ENCODE measurements at regions not wholly inside any gene's neighbourhood (a gene's known extent, or its start where the extent isn't known, plus 50 kb on each side); places are given as distances from the start of the nearest gene placed in this dataset.

DNA sequence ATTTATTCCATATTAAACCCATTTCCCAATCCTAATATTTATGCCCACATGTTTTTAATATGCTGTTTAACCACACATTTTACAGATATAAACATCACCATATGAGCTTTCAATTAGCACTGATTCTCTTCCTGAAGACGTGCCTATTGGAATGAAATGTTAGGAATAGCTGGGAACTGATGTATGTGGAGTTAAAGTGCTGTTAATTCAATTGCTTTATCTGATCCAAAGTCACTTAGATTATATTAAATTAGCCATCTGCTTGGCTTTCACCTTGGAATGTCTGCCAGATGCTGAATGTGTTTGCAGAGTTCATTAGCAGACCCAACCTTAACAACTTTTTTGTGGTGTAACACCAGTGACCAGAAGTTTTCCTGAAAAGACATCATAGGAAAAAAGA, 942.9 kb upstream of the KLHL29 start:
- TF ChIP-seq, protein P1, sequence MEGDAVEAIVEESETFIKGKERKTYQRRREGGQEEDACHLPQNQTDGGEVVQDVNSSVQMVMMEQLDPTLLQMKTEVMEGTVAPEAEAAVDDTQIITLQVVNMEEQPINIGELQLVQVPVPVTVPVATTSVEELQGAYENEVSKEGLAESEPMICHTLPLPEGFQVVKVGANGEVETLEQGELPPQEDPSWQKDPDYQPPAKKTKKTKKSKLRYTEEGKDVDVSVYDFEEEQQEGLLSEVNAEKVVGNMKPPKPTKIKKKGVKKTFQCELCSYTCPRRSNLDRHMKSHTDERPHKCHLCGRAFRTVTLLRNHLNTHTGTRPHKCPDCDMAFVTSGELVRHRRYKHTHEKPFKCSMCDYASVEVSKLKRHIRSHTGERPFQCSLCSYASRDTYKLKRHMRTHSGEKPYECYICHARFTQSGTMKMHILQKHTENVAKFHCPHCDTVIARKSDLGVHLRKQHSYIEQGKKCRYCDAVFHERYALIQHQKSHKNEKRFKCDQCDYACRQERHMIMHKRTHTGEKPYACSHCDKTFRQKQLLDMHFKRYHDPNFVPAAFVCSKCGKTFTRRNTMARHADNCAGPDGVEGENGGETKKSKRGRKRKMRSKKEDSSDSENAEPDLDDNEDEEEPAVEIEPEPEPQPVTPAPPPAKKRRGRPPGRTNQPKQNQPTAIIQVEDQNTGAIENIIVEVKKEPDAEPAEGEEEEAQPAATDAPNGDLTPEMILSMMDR (conservative IDR thresholded peaks at IDR 0.05; ENCODE audit: low read depth, low read length) = no peak
- TF ChIP-seq POLR2A (IDR thresholded peaks at IDR 0.05; ENCODE audit: low read depth, low read length) = no peak
- TF ChIP-seq RAD21 (IDR thresholded peaks at IDR 0.05; ENCODE audit: low read length) = no peak
- TF ChIP-seq BHLHE40 (IDR thresholded peaks at IDR 0.05; ENCODE audit: low read depth, low read length) = no peak

All from IMR-90 (cell line).